ENCODE measurements at regions not wholly inside any gene's neighbourhood (a gene's known extent, or its start where the extent isn't known, plus 50 kb on each side); places are given as distances from the start of the nearest gene placed in this dataset.
"Not testable (repeated sequence)": the region's sequence is repeated elsewhere in the genome, so short reads cannot be mapped to it uniquely, and the experiment has no call there.

GRCh38 chr12:125493704-125494308 is 428.6 kb downstream of the AACS start:
- no peak for DNase-seq (ENCODE audit: low spot score)

GRCh38 chr12:125503128-125503527 is 437.9 kb downstream of the AACS start:
- no peak for DNase-seq (ENCODE audit: low spot score)

- DNase-seq (ENCODE audit: low spot score): no peak
Measured at GRCh38 chr12:125509195-125509594, 444.0 kb downstream of the AACS start.

GRCh38 chr12:125512541-125513298 is 447.5 kb downstream of the AACS start:
- no peak for DNase-seq (ENCODE audit: low spot score)

GRCh38 chr12:125515887-125516286 is 450.7 kb downstream of the AACS start:
- DNase-seq (ENCODE audit: low spot score): no peak

GRCh38 chr12:125518074-125518473 is 452.8 kb downstream of the AACS start:
- no peak for DNase-seq (ENCODE audit: low spot score)

- no peak for DNase-seq (ENCODE audit: low spot score)
Measured at GRCh38 chr12:125519026-125519651, 453.9 kb downstream of the AACS start.

GRCh38 chr12:125525879-125526278 is 460.6 kb downstream of the AACS start:
- DNase-seq (ENCODE audit: low spot score): no peak

- no peak for DNase-seq (ENCODE audit: low spot score)
Measured at GRCh38 chr12:125528281-125528680, 463.0 kb downstream of the AACS start.

- DNase-seq (ENCODE audit: low spot score): no peak
Measured at GRCh38 chr12:125530201-125530600, 465.0 kb downstream of the AACS start.

GRCh38 chr12:125530876-125531275 is 465.6 kb downstream of the AACS start:
- DNase-seq (ENCODE audit: low spot score): no peak

- DNase-seq (ENCODE audit: low spot score): no peak
Measured at GRCh38 chr12:125531574-125531973, 466.3 kb downstream of the AACS start.

- no peak for DNase-seq (ENCODE audit: low spot score)
Measured at GRCh38 chr12:125533434-125534029, 468.3 kb downstream of the AACS start.

- no peak for DNase-seq (ENCODE audit: low spot score)
Measured at GRCh38 chr12:125538401-125539199, 473.4 kb downstream of the AACS start.

- no peak for DNase-seq (ENCODE audit: low spot score)
Measured at GRCh38 chr12:125540580-125541204, 475.5 kb downstream of the AACS start.

- DNase-seq (ENCODE audit: low spot score): no peak
Measured at GRCh38 chr12:125544960-125545359, 479.7 kb downstream of the AACS start.

- no peak for DNase-seq (ENCODE audit: low spot score)
Measured at GRCh38 chr12:125549171-125549570, 483.9 kb downstream of the AACS start.

- DNase-seq (ENCODE audit: low spot score): no peak
Measured at GRCh38 chr12:125549836-125550235, 484.6 kb downstream of the AACS start.

GRCh38 chr12:125552295-125552694 is 487.1 kb downstream of the AACS start:
- DNase-seq (ENCODE audit: low spot score): no peak

- not testable (repeated sequence) for DNase-seq (ENCODE audit: low spot score)
Measured at GRCh38 chr12:125561008-125561407, 495.8 kb downstream of the AACS start.

GRCh38 chr12:125564753-125565152 is 499.5 kb downstream of the AACS start:
- DNase-seq (ENCODE audit: low spot score): no peak

GRCh38 chr12:125567581-125567980 is 502.3 kb downstream of the AACS start:
- no peak for DNase-seq (ENCODE audit: low spot score)

All from AG08396 (cell line).